Coronary artery (tissue), 2 donors: ENCODE measurements at regions not wholly inside any gene's neighbourhood (a gene's known extent, or its start where the extent isn't known, plus 50 kb on each side); places are given as distances from the start of the nearest gene placed in this dataset.

ENCODE experiments used
- DNase-seq: peaks from one replicate; pipeline ENCODE4 v3.0.0-alpha.2; 2017; ENCODE audit warnings: low spot score
- H3K27ac ChIP-seq, 2 donors: fragments of 200-600 bp; sonication (generic); one replicate each; pipeline ENCODE4 v1.5.1; 2016 to 2019
- H3K4me3 ChIP-seq: fragments of 200-600 bp; sonication (generic); 2 replicates; pipeline ENCODE4 v1.5.1; 2016; ENCODE audit warnings: mild to moderate bottlenecking, moderate library complexity
- CTCF ChIP-seq: fragments of 200-600 bp; sonication (generic); IDR thresholded peaks from one replicate; pipeline ENCODE4 v1.5.1; 2019; ENCODE audit warnings: antibody characterized with exemption

GRCh38 chr16:59368586-59368985 lies 634.5 kb upstream of the GOT2 start:
- TF ChIP-seq CTCF = no peak
- DNase-seq = no peak
- H3K27ac ChIP-seq = no peak overlapping the region
- no peak overlapping the region for H3K4me3 ChIP-seq

GRCh38 chr16:59356709-59357108 lies 622.6 kb upstream of the GOT2 start:
- H3K4me3 ChIP-seq = no peak overlapping the region
- no peak overlapping the region for H3K27ac ChIP-seq
- no peak for DNase-seq
- no peak for TF ChIP-seq CTCF

- no peak overlapping the region for H3K27ac ChIP-seq
- DNase-seq = no peak
- no peak for TF ChIP-seq CTCF
These were observed 622.0 kb upstream of the GOT2 start for GRCh38 chr16:59356144-59356543.

DNA sequence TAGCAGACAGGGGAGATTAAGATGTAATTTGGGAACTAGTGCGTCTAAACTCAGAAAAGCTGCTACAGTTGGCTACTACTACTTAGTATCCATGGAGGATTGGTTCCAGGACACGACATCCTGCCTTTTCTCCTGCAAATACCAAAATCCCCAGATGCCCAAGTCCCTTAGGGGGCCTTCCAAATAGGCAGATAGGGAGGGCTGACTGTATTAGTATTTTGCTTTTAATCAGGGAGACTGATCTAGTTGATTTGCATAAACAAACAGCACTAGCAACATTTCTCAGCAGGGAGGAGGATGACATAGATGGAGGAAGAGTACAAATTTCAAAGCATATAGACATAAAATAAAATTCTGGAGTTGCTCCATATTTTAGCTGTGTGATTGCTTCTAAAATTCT lies 621.6 kb upstream of the GOT2 start:
- no peak for TF ChIP-seq CTCF

More at GRCh38 chr16:59356144-59356543, 622.0 kb upstream of the GOT2 start:
- no peak overlapping the region for H3K4me3 ChIP-seq

GRCh38 chr16:59351305-59351903 lies 617.3 kb upstream of the GOT2 start:
- Histone ChIP-seq H3K27ac (no peak overlapping the region), H3K4me3 (no peak overlapping the region)
- no peak for TF ChIP-seq CTCF
- no peak for DNase-seq

More for the DNA sequence above, 621.6 kb upstream of the GOT2 start:
- Histone ChIP-seq H3K4me3 (no peak overlapping the region), H3K27ac (no peak overlapping the region)
- DNase-seq = no peak

DNA sequence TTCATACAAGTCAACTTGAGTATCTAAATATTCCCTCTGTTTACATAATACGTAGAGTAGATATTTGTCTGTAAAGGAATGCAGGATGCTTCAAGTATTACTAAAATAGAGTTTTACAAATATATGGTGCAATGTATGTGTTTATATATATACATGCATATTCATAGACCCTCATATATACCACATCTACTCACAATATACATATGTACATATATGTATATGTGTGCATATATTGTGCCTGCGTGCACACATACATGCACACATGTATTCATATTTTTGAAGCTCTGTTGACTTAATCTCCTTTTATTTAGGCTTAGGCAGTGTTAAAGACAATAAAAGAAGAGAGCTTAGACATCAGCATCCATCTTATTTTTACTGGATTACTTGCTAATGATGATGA lies 616.6 kb upstream of the GOT2 start:
- DNase-seq = no peak
- TF ChIP-seq CTCF = no peak
- H3K27ac ChIP-seq = no peak overlapping the region
- no peak overlapping the region for H3K4me3 ChIP-seq

- no peak for TF ChIP-seq CTCF
- H3K27ac ChIP-seq = no peak overlapping the region
- no peak overlapping the region for H3K4me3 ChIP-seq
- no peak for DNase-seq
These were observed 608.6 kb upstream of the GOT2 start for GRCh38 chr16:59342669-59343068.
